Left lung (tissue), 4 donors: ENCODE measurements at regions not wholly inside any gene's neighbourhood (a gene's known extent, or its start where the extent isn't known, plus 50 kb on each side); places are given as distances from the start of the nearest gene placed in this dataset.

Experiments
- ATAC-seq: fragments of 200-7000 bp; cut with Tn5 transposase; one replicate; pipeline ENCODE4 v1.9.1; 2020; ENCODE audit warnings: moderate library complexity
- DNase-seq, 4 donors: peaks; one replicate each; pipeline ENCODE4 v3.0.0-alpha.2; 2013 to 2020
- H3K27ac ChIP-seq, 2 donors: fragments of 200-600 bp; sonication (generic) in 1 of 2; one replicate each; pipeline versions ENCODE4 v1.5.0 to v1.8.0; 2020 to 2021
- H3K27me3 ChIP-seq, 2 donors: fragments of 200-600 bp; sonication (generic) in 1 of 2; one replicate each; pipeline versions ENCODE4 v1.5.0 to v1.8.0; 2020 to 2021
- H3K36me3 ChIP-seq, 2 donors: fragments of 200-600 bp; sonication (generic) in 1 of 2; one replicate each; pipeline versions ENCODE4 v1.5.0 to v1.8.0; 2020 to 2021
- H3K4me1 ChIP-seq, 2 donors: fragments of 200-600 bp; one replicate each; pipeline ENCODE4 v1.8.0; 2021
- H3K4me3 ChIP-seq, 2 donors: fragments of 200-600 bp; sonication (generic) in 1 of 2; one replicate each; pipeline versions ENCODE4 v1.5.0 to v1.8.0; 2020 to 2021; ENCODE audit warnings: mild to moderate bottlenecking in 1 of 2
- H3K9me3 ChIP-seq, 2 donors: fragments of 200-600 bp; sonication (generic) in 1 of 2; one replicate each; pipeline versions ENCODE4 v1.5.0 to v1.8.0; 2020 to 2021
- intact Hi-C, 2 donors: fragments of 100-400 bp; cut with DNase I; formaldehyde crosslinking; loops; one replicate each; pipeline versions ENCODE4 v1.11.2 to v1.14.2; 2022
- TF ChIP-seq, protein P1 (sequence below), 2 donors: fragments of 200-600 bp; sonication (generic) in 1 of 2; IDR thresholded peaks; one replicate each; pipeline versions ENCODE4 v1.5.0 to v1.8.0; 2021; ENCODE audit warnings: antibody characterized with exemption in 2 of 2
- donor health status: DM: no; HTN: yes; CAD: no.
- donor health status: DM: no; HTN: no; CAD: no.

DNA sequence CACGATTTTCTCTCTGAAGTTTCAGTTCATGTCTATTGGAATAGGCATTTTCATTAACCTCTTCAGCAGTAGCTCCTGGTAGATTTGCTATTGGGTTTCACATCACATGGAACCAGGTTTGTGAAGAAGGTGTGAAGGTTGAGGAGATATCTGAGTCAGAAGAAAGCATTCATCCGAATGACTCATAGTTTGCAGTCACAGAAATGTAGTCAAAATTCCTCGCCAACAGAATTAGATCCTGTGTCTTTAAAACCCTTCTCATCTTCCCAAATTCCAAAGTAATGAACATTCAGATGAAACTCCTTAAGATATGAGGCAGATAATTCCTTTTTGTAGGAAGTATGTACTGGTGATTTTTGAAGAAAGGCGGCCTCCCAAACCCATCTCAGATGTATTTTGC lies 125.0 kb upstream of the LARGE1 start:
- no peaks in the 10 kb centered on the region for H3K4me1 ChIP-seq
- no peaks in the 10 kb centered on the region for H3K9me3 ChIP-seq
- H3K27ac ChIP-seq: no peak overlapping the region
- TF ChIP-seq, protein P1, sequence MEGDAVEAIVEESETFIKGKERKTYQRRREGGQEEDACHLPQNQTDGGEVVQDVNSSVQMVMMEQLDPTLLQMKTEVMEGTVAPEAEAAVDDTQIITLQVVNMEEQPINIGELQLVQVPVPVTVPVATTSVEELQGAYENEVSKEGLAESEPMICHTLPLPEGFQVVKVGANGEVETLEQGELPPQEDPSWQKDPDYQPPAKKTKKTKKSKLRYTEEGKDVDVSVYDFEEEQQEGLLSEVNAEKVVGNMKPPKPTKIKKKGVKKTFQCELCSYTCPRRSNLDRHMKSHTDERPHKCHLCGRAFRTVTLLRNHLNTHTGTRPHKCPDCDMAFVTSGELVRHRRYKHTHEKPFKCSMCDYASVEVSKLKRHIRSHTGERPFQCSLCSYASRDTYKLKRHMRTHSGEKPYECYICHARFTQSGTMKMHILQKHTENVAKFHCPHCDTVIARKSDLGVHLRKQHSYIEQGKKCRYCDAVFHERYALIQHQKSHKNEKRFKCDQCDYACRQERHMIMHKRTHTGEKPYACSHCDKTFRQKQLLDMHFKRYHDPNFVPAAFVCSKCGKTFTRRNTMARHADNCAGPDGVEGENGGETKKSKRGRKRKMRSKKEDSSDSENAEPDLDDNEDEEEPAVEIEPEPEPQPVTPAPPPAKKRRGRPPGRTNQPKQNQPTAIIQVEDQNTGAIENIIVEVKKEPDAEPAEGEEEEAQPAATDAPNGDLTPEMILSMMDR (IDR thresholded peaks at IDR 0.05): no peak
- no peak overlapping the region for H3K4me3 ChIP-seq
- intact Hi-C loops: no loop called here
- ATAC-seq (no peak), DNase-seq (no peak)
- no peaks in the 10 kb centered on the region for H3K36me3 ChIP-seq
- no peaks in the 10 kb centered on the region for H3K27me3 ChIP-seq

DNA sequence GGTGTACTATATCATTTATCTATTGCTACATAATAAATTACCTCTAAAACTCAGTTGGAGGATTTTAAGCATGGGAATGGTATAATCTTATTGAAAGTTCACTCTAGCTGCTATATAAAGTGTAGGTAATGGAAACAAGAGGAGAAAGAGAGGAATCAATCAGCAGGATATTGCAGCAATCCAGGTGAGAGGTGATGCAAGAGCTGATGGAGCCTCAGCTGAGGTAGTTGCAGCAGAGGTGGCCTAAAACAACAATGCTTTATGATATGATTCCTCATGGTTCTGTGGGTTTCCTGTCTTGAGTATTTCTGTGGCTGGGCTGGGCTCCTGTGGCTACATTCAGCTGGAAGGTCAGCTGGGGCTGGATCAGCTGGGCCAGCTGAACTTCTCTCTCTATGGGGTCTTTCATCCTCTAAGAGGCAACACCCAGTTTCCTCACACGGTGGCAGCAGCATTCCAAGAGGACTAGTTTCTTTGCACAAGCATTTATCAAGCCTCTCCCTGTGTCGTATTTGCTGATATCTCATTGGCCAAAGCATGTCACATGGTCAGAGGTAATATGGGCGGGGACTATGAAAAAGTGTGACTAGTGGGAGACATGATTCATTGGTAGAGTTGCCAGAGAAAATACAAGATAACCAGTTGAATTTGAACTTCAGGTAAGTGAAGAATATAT lies 135.4 kb upstream of the LARGE1 start:
- intact Hi-C loops: no loop called here
- H3K27ac ChIP-seq: no peak overlapping the region
- no peaks in the 10 kb centered on the region for H3K4me1 ChIP-seq
- peaks cover 0 to 29% of the 10 kb centered on the region in 2 donors for H3K9me3 ChIP-seq
- no peak overlapping the region for H3K4me3 ChIP-seq
- no peaks in the 10 kb centered on the region for H3K27me3 ChIP-seq
- TF ChIP-seq, protein P1 (IDR thresholded peaks at IDR 0.05): no peak
- DNase-seq: no peak
- no peak for ATAC-seq
- H3K36me3 ChIP-seq: no peaks in the 10 kb centered on the region

DNA sequence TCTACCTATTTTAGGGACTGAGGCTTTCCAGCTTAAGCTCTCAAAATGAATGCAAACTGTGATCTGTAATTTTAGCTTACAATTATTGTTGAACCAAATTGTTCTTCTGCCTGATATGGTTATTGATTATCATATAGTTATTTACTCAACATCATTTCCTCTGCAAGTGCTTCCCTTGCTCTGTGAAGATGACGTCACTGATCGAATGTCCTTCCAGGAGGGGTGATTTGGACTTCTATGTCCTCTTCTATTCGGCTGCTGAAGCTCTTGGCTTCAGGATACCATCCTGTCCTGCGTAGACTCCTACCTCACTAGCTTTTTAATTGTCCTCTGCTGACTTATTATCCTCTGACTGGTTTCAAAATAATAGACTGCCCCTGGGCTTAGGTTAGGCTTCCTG lies 137.4 kb upstream of the LARGE1 start:
- no peak for DNase-seq
- Histone ChIP-seq H3K27me3 (no peaks in the 10 kb centered on the region), H3K4me1 (no peaks in the 10 kb centered on the region), H3K9me3 (peaks cover 0 to 36% of the 10 kb centered on the region in 2 donors), H3K4me3 (no peak overlapping the region), H3K36me3 (no peaks in the 10 kb centered on the region), H3K27ac (no peak overlapping the region)
- intact Hi-C loops: no loop called here
- ATAC-seq: no peak
- TF ChIP-seq, protein P1 (IDR thresholded peaks at IDR 0.05): no peak

DNA sequence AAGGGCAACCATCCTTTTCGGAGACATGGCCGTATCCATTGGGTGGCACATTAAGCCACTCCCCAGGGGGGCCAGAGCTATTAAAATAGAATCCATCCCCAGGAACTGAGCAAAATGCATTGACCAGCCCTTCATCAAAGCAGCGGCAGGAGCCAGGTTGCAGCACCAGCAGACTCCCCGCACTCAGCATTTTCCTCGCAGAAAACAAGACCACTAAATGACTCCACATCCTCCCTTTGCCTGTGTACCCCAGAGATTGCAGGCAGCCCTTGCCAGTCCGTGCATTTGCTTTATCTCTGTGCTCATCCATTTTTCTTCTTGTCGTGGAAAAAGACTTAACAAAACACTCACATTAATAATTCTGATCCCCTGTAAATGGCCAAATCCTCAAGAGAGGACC lies 144.4 kb upstream of the LARGE1 start:
- no peaks in the 10 kb centered on the region for H3K4me1 ChIP-seq
- peaks cover 0 to 17% of the 10 kb centered on the region in 2 donors for H3K9me3 ChIP-seq
- H3K27me3 ChIP-seq: no peaks in the 10 kb centered on the region
- TF ChIP-seq, protein P1 (IDR thresholded peaks at IDR 0.05): no peak
- intact Hi-C loops: no loop called here
- no peaks in the 10 kb centered on the region for H3K36me3 ChIP-seq
- ATAC-seq (no peak), DNase-seq (no peak)
- no peak overlapping the region for H3K4me3 ChIP-seq
- H3K27ac ChIP-seq: no peak overlapping the region

DNA sequence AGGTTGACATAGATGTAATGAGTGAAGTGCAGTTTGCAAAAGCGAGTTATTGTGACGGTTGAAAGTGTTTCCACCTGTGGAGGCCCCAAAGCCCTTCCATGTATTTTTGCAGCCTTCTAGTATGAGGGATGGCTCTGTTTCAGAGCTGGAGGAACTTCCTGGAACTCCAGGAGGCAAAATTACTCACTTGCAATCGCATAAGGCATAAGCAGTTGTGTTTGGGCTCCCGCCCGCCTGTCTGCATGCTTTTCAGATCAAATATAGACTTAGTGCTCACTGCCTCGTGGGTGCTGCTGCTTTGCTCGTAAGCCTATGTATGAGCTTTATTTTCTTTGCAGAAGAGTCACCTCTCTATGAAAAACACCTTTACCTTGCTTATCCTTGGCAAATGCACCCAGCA lies 146.8 kb upstream of the LARGE1 start:
- no peaks in the 10 kb centered on the region for H3K9me3 ChIP-seq
- H3K4me1 ChIP-seq: no peaks in the 10 kb centered on the region
- no peak for DNase-seq
- H3K36me3 ChIP-seq: no peaks in the 10 kb centered on the region
- H3K4me3 ChIP-seq: no peak overlapping the region
- H3K27ac ChIP-seq: no peak overlapping the region
- intact Hi-C loops: no loop called here
- no peak for ATAC-seq
- H3K27me3 ChIP-seq: no peaks in the 10 kb centered on the region
- TF ChIP-seq, protein P1 (IDR thresholded peaks at IDR 0.05): no peak
